Hepatocyte (in vitro differentiated cells): ENCODE measurements at regions not wholly inside any gene's neighbourhood (a gene's known extent, or its start where the extent isn't known, plus 50 kb on each side); places are given as distances from the start of the nearest gene placed in this dataset.

Source experiments
- DNase-seq: peaks from one replicate; pipeline ENCODE4 v3.0.0-alpha.2; 2016; ENCODE audit warnings: low spot score
- H2AFZ ChIP-seq: fragments of 200-600 bp; sonication (generic); 2 replicates; pipeline ENCODE4 v1.6.0; 2016; ENCODE audit warnings: antibody characterized with exemption, mild to moderate bottlenecking
- H3K27ac ChIP-seq: fragments of 200-600 bp; sonication (generic); 2 replicates; pipeline ENCODE4 v1.5.1; 2016; ENCODE audit warnings: mild to moderate bottlenecking
- H3K27me3 ChIP-seq: fragments of 200-600 bp; sonication (generic); 2 replicates; pipeline ENCODE4 v1.6.1; 2016
- H3K36me3 ChIP-seq: fragments of 200-600 bp; sonication (generic); replicated peaks from 2 replicates; pipeline ENCODE4 v1.5.1; 2016; ENCODE audit warnings: low read depth; ENCODE audit not compliant: insufficient read depth
- H3K4me1 ChIP-seq: fragments of 200-600 bp; sonication (generic); 2 replicates; pipeline ENCODE4 v1.5.1; 2016; ENCODE audit warnings: mild to moderate bottlenecking, moderate library complexity; ENCODE audit not compliant: insufficient read depth
- H3K4me2 ChIP-seq: fragments of 200-600 bp; sonication (generic); 2 replicates; pipeline ENCODE4 v1.6.0; 2016
- H3K4me3 ChIP-seq: fragments of 200-600 bp; sonication (generic); 2 replicates; pipeline ENCODE4 v1.5.1; 2016; ENCODE audit warnings: mild to moderate bottlenecking
- H3K79me2 ChIP-seq: fragments of 200-600 bp; sonication (generic); 2 replicates; pipeline ENCODE4 v1.6.0; 2017; ENCODE audit warnings: mild to moderate bottlenecking
- H3K9me2 ChIP-seq: fragments of 200-600 bp; sonication (generic); replicated peaks from 2 replicates; pipeline ENCODE4 v1.6.0; 2017; ENCODE audit warnings: mild to moderate bottlenecking; ENCODE audit not compliant: insufficient read depth
- H3K9me3 ChIP-seq: fragments of 200-600 bp; sonication (generic); 2 replicates; pipeline ENCODE4 v1.5.1; 2016; ENCODE audit warnings: low read depth, mild to moderate bottlenecking
- H4K20me1 ChIP-seq: fragments of 200-600 bp; sonication (generic); 2 replicates; pipeline ENCODE4 v1.6.0; 2016; ENCODE audit warnings: mild to moderate bottlenecking; ENCODE audit not compliant: insufficient read depth, poor library complexity, severe bottlenecking
- CTCF ChIP-seq: fragments of 200-600 bp; sonication (generic); IDR thresholded peaks from 2 replicates; pipeline ENCODE4 v1.5.1; 2016; ENCODE audit warnings: antibody characterized with exemption, mild to moderate bottlenecking; ENCODE audit not compliant: poor library complexity
- EZH2 ChIP-seq: fragments of 200-600 bp; sonication (generic); IDR thresholded peaks from 2 replicates; pipeline ENCODE4 v1.6.1; 2016; ENCODE audit warnings: antibody characterized with exemption, mild to moderate bottlenecking, borderline replicate concordance
- EZH2phosphoT487 ChIP-seq: fragments of 200-600 bp; sonication (generic); IDR thresholded peaks from one replicate; pipeline ENCODE4 v1.6.1; 2018; ENCODE audit warnings: antibody characterized with exemption, mild to moderate bottlenecking, low read depth, moderate library complexity; ENCODE audit not compliant: unreplicated experiment, severe bottlenecking
- WGBS: methylation state at CpG from one replicate; pipeline ENCODE4 v1.1.6; 2016; ENCODE audit warnings: low lambda C conversion rate; ENCODE audit errors: missing lambda C conversion rate; 5-methylcytosine and 5-hydroxymethylcytosine counted together

GRCh38 chrX:45873781-45874180 lies 671.4 kb downstream of the ZNF674 start:
- no peak overlapping the region for H2AFZ ChIP-seq
- no peaks in the 10 kb centered on the region for H3K9me2 ChIP-seq
- H3K4me1 ChIP-seq, result no peaks in the 10 kb centered on the region
- H4K20me1 ChIP-seq, result no peaks in the 10 kb centered on the region
- H3K4me2 ChIP-seq, result no peak overlapping the region
- no peak overlapping the region for H3K27ac ChIP-seq
- H3K4me3 ChIP-seq, result no peak overlapping the region
- no peaks in the 10 kb centered on the region for H3K27me3 ChIP-seq
- no peaks in the 10 kb centered on the region for H3K9me3 ChIP-seq
- H3K79me2 ChIP-seq, result no peaks in the 10 kb centered on the region
- 52% methylated on average over 3 of the region's 3 CpGs for WGBS
- TF ChIP-seq EZH2phosphoT487 (no peak), EZH2 (no peak), CTCF (no peak)
- H3K36me3 ChIP-seq, result no peaks in the 10 kb centered on the region
- DNase-seq, result no peak

DNA sequence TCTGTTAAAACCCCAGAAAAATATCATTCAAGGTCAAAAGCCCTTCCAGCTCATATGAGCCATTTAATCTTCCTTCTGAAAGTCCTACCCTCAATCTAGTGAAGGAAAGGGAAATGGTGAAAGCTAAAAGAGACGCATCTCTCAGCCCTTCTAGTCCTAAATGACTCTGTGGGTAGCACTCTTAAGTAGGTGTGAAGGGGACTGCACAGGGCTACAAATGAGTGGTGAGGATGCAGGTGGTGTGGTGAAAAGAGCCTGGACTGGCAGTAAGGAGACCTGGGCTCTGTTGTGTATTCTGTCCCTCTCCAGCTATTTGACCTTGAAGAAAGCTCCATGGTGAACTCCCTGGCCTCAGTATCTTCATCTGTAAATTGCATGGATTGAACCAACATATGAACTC lies 671.8 kb upstream of the DIPK2B start:
- H2AFZ ChIP-seq, result no peak overlapping the region
- no peaks in the 10 kb centered on the region for H3K27me3 ChIP-seq
- no peaks in the 10 kb centered on the region for H3K9me3 ChIP-seq
- H3K9me2 ChIP-seq, result no peaks in the 10 kb centered on the region
- H3K4me1 ChIP-seq, result no peaks in the 10 kb centered on the region
- H3K4me2 ChIP-seq, result no peak overlapping the region
- DNase-seq, result no peak
- H3K27ac ChIP-seq, result no peak overlapping the region
- no peaks in the 10 kb centered on the region for H3K36me3 ChIP-seq
- no peaks in the 10 kb centered on the region for H3K79me2 ChIP-seq
- H3K4me3 ChIP-seq, result no peak overlapping the region
- no peak for TF ChIP-seq CTCF
- TF ChIP-seq EZH2phosphoT487, result no peak
- no peak for TF ChIP-seq EZH2
- no peaks in the 10 kb centered on the region for H4K20me1 ChIP-seq
- 93% methylated on average over 1 of the region's 1 CpG for WGBS

DNA sequence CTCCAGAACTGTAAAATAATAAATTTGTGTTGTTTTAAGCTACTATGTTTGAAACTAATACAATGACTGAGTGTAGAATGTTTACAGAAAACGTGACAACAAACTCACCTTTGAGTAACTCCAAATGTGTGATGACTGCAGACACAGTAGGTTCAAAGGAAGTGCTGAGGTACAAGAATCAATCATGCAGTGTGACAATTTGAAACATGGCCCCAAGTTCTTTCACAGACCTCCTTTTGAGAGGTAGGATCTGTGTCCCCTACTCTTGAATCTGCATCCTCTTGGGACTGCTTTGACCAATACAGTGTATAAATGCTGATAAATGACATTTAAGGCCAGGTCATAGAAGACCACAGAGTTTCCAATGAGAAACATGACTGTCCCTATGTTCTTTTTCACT lies 667.7 kb upstream of the DIPK2B start:
- Histone ChIP-seq H3K79me2 (no peaks in the 10 kb centered on the region), H3K4me1 (no peaks in the 10 kb centered on the region), H3K27ac (no peak overlapping the region), H3K4me3 (no peak overlapping the region), H2AFZ (no peak overlapping the region), H3K9me2 (no peaks in the 10 kb centered on the region), H3K36me3 (no peaks in the 10 kb centered on the region), H4K20me1 (no peaks in the 10 kb centered on the region), H3K4me2 (no peak overlapping the region), H3K9me3 (no peaks in the 10 kb centered on the region), H3K27me3 (no peaks in the 10 kb centered on the region)
- 33% methylated on average over 1 of the region's 1 CpG for WGBS
- no peak for TF ChIP-seq EZH2phosphoT487
- no peak for TF ChIP-seq EZH2
- TF ChIP-seq CTCF, result no peak
- no peak for DNase-seq

DNA sequence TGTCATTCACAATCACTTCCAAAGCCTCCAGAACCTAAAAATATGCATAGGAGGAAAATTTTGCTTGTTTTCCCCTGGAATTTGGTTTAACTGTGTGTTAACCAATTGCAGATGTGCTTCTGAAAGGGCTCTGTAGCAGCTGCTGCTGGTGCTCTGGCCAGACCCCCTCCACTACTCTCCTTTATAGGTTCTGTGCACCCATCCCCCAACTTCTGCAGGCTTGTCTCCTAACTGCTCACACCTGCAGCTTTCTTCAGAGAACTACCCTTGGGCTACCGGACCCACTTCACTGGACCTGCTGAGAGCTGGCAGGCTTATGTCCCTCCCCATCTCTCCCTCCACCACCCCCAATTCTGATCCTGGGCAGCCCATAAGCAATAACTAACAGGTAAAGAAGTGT lies 662.1 kb upstream of the DIPK2B start:
- Histone ChIP-seq H2AFZ (no peak overlapping the region), H3K4me3 (no peak overlapping the region), H3K4me1 (no peaks in the 10 kb centered on the region), H3K27ac (no peak overlapping the region), H3K4me2 (no peak overlapping the region), H3K27me3 (no peaks in the 10 kb centered on the region), H3K36me3 (no peaks in the 10 kb centered on the region), H3K79me2 (no peaks in the 10 kb centered on the region), H4K20me1 (no peaks in the 10 kb centered on the region), H3K9me3 (no peaks in the 10 kb centered on the region), H3K9me2 (no peaks in the 10 kb centered on the region)
- WGBS, result 74% methylated on average over 1 of the region's 1 CpG
- TF ChIP-seq EZH2 (no peak), CTCF (no peak), EZH2phosphoT487 (no peak)
- no peak for DNase-seq
